IMR-90 (cell line): ENCODE measurements at regions not wholly inside any gene's neighbourhood (a gene's known extent, or its start where the extent isn't known, plus 50 kb on each side); places are given as distances from the start of the nearest gene placed in this dataset.

Experiments
- ATAC-seq: fragments of 200-7000 bp; cut with Tn5 transposase; 2 replicates; pipeline ENCODE4 v1.9.1; 2020; ENCODE audit warnings: low read depth, mild to moderate bottlenecking, moderate library complexity
- BruUV-seq: library from RNA; stranded (reverse); fragments of 400-500 nt; replicated peaks from 2 replicates; lab custom pipeline; 2021; lab: Mats Ljungman, UMichigan
- CTCF ChIA-PET: fragments of 300-600 bp; formaldehyde crosslinking; extraction: SDS; loops from one replicate; lab custom pipeline; 2021; ENCODE audit warnings: antibody characterized with exemption; lab: Yijun Ruan, JAX
- POLR2A ChIA-PET: fragments of 300-600 bp; sonication (Branson Sonifier 250); formaldehyde crosslinking; loops from one replicate; lab custom pipeline; 2022; ENCODE audit warnings: antibody characterized with exemption; ENCODE audit not compliant: unreplicated experiment; lab: Charles Lee
- DNase-seq: peaks from one replicate; pipeline ENCODE4 v3.0.0; 2013
- H2AFZ ChIP-seq: replicated peaks from 2 replicates; pipeline ENCODE3; 2013; ENCODE audit warnings: low read length, mild to moderate bottlenecking; ENCODE audit not compliant: poor library complexity
- H2AK5ac ChIP-seq: 2 replicates; pipeline ENCODE4 v1.6.1; 2013; ENCODE audit warnings: low read depth, low read length, inconsistent platforms
- H2AK9ac ChIP-seq: replicated peaks from 2 replicates; pipeline ENCODE3; 2013; ENCODE audit warnings: mild to moderate bottlenecking, low read depth, low read length, moderate library complexity; ENCODE audit not compliant: poor library complexity
- H2BK120ac ChIP-seq: 2 replicates; pipeline ENCODE4 v1.6.1; 2013; ENCODE audit warnings: low read depth, low read length, inconsistent platforms
- H2BK15ac ChIP-seq: 3 replicates; pipeline ENCODE4 v1.6.1; 2013; ENCODE audit warnings: low read depth, low read length, inconsistent platforms
- H2BK20ac ChIP-seq: 2 replicates; pipeline ENCODE4 v1.6.1; 2013; ENCODE audit warnings: low read depth, mild to moderate bottlenecking, inconsistent platforms, low read length, moderate library complexity
- H2BK5ac ChIP-seq: 2 replicates; pipeline ENCODE4 v1.6.1; 2013; ENCODE audit warnings: mild to moderate bottlenecking, low read depth, low read length, inconsistent platforms; ENCODE audit not compliant: poor library complexity, severe bottlenecking
- H3K14ac ChIP-seq: replicated peaks from 2 replicates; pipeline ENCODE4 v1.6.1; 2013; ENCODE audit warnings: low read depth, low read length, inconsistent platforms
- H3K18ac ChIP-seq: 2 replicates; pipeline ENCODE4 v1.6.1; 2013; ENCODE audit warnings: low read depth, low read length, control low read depth
- H3K23ac ChIP-seq: 2 replicates; pipeline ENCODE4 v1.6.1; 2013; ENCODE audit warnings: low read depth, low read length, inconsistent platforms
- H3K27ac ChIP-seq: 2 replicates; pipeline ENCODE4 v1.5.1; 2013; ENCODE audit warnings: mild to moderate bottlenecking, control low read depth, low read length; ENCODE audit not compliant: insufficient read depth
- H3K27me3 ChIP-seq: 2 replicates; pipeline ENCODE4 v1.6.1; 2013; ENCODE audit warnings: low read length; ENCODE audit not compliant: control insufficient read depth, insufficient read depth
- H3K36me3 ChIP-seq: 2 replicates; pipeline ENCODE4 v1.6.1; 2013; ENCODE audit warnings: low read length, mixed read lengths; ENCODE audit not compliant: control insufficient read depth, insufficient read depth
- H3K4ac ChIP-seq: 2 replicates; pipeline ENCODE4 v1.6.1; 2013; ENCODE audit warnings: low read depth, low read length, inconsistent platforms
- H3K4me1 ChIP-seq: 2 replicates; pipeline ENCODE4 v1.6.1; 2013; ENCODE audit warnings: low read length, mixed read lengths; ENCODE audit not compliant: control insufficient read depth, insufficient read depth
- H3K4me2 ChIP-seq: 2 replicates; pipeline ENCODE4 v1.6.1; 2013; ENCODE audit warnings: low read depth, mild to moderate bottlenecking, control low read depth, low read length, moderate library complexity
- H3K4me3 ChIP-seq: 2 replicates; pipeline ENCODE4 v1.5.1; 2013; ENCODE audit warnings: low read depth, mild to moderate bottlenecking, control low read depth, low read length, moderate library complexity; ENCODE audit not compliant: insufficient read depth
- H3K56ac ChIP-seq: 2 replicates; pipeline ENCODE4 v1.6.1; 2013; ENCODE audit warnings: low read length, inconsistent platforms; ENCODE audit not compliant: insufficient read depth; ENCODE audit errors: extremely low read depth
- H3K79me1 ChIP-seq, 2 experiments: 2 replicates each; pipeline ENCODE4 v1.6.1; 2013; ENCODE audit warnings: low read length in 2 of 2, inconsistent platforms in 1 of 2, low read depth in 1 of 2
- H3K9ac ChIP-seq: 2 replicates; pipeline ENCODE4 v1.6.1; 2013; ENCODE audit warnings: low read depth, low read length, control low read depth
- H3K9me1 ChIP-seq: 2 replicates; pipeline ENCODE4 v1.6.1; 2013; ENCODE audit warnings: low read length, inconsistent platforms; ENCODE audit not compliant: insufficient read depth
- H3K9me3 ChIP-seq: 2 replicates; pipeline ENCODE4 v1.6.1; 2013; ENCODE audit warnings: low read length; ENCODE audit not compliant: control insufficient read depth, insufficient read depth
- H4K20me1 ChIP-seq: 2 replicates; pipeline ENCODE4 v1.6.1; 2013; ENCODE audit warnings: low read length, inconsistent platforms; ENCODE audit not compliant: insufficient read depth
- H4K5ac ChIP-seq: 2 replicates; pipeline ENCODE4 v1.6.1; 2013; ENCODE audit warnings: mild to moderate bottlenecking, low read depth, low read length, control low read depth
- H4K8ac ChIP-seq, 2 experiments: 2 replicates each; pipeline ENCODE4 v1.6.1; 2013; ENCODE audit warnings: low read depth in 2 of 2, low read length in 2 of 2, control low read depth in 1 of 2, inconsistent platforms in 1 of 2
- H4K91ac ChIP-seq: 2 replicates; pipeline ENCODE4 v1.6.1; 2013; ENCODE audit warnings: low read depth, low read length, inconsistent platforms; ENCODE audit not compliant: insufficient read depth
- BHLHE40 ChIP-seq: fragments of 150-350 bp; IDR thresholded peaks from 2 replicates; pipeline ENCODE4 v1.6.1; 2016; ENCODE audit warnings: mild to moderate bottlenecking, low read depth, low read length
- CEBPB ChIP-seq: IDR thresholded peaks from 2 replicates; pipeline ENCODE4 v1.6.1; 2012; ENCODE audit warnings: low read depth, low read length, improper control_type of control experiment
- RCOR1 ChIP-seq: IDR thresholded peaks from 2 replicates; pipeline ENCODE4 v1.6.1; 2012; ENCODE audit warnings: mild to moderate bottlenecking, low read length, improper control_type of control experiment; ENCODE audit not compliant: insufficient replicate concordance
- WGBS, 2 experiments: methylation state at CpG; one replicate each; pipeline versions ENCODE4 v1.1.5 to v1.1.7; 2013; ENCODE audit warnings: missing lambda C conversion rate in 2 of 2; ENCODE audit not compliant: insufficient read length in 1 of 2; ENCODE audit errors: extremely low coverage in 2 of 2; 5-methylcytosine and 5-hydroxymethylcytosine counted together
- dilution Hi-C: fragments of 300-500 bp; cut with HindIII; formaldehyde crosslinking; loops from one replicate; pipeline ENCODE4 v1.14.3; 2018; ENCODE audit warnings: low sequenced_read_pairs; ENCODE audit not compliant: unreplicated experiment
- in situ Hi-C: fragments of 300-500 bp; cut with MboI; formaldehyde crosslinking; loops from 3 replicates; pipeline ENCODE4 v1.14.3; 2019; ENCODE audit warnings: low sequenced_read_pairs, inconsistent platforms, mixed read lengths
- intact Hi-C: fragments of 100-400 bp; cut with micrococcal nuclease; formaldehyde crosslinking; loops from 2 replicates; pipeline ENCODE4 v1.10.0; 2022

DNA sequence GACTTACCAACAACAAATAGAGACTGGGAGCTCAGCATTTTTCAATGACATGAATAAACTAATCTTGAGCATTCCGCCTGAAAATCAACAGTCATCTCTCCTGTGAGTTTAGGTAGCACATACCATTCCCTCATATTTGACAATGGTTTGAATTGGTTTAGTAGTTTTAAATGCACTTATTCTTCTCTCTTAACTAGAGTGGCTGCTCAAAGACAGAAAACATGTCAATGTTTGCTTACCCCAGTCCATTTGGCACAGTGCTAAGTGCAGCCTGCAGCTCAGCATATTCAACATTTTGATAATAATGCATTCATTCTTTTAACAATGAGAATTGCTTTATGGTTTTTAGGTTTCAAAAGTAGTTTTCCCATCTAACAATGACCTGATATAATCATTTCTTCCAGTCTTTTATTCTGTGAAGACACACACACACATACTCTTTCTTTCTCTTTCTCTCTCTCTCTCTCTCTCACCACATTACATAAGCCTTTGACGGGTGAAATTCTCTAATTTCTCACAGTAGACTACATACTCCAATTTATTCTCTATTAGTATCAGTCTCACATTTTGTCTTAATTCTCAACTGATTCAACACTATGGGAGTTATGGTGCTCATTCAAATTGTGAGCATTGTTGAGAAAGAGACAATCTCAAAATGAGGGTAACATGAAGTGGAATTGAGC, 432.3 kb downstream of the LRRIQ3 start:
- Histone ChIP-seq H2AFZ (no peak overlapping the region), H3K56ac (no peak overlapping the region), H3K4me1 (no peaks in the 10 kb centered on the region), H3K9ac (no peak overlapping the region), H2BK120ac (no peak overlapping the region), H3K27me3 (no peaks in the 10 kb centered on the region), H2BK20ac (no peak overlapping the region), H3K27ac (no peak overlapping the region), H3K14ac (no peak overlapping the region), H3K9me1 (no peaks in the 10 kb centered on the region), H4K20me1 (no peaks in the 10 kb centered on the region), H3K4me3 (no peak overlapping the region), H3K18ac (no peak overlapping the region), H3K23ac (no peak overlapping the region), H3K4ac (no peak overlapping the region), H4K8ac (no peak overlapping the region), H3K79me1 (no peaks in the 10 kb centered on the region), H4K91ac (no peak overlapping the region), H3K9me3 (peaks cover 12% of the 10 kb centered on the region), H2AK9ac (no peak overlapping the region), H4K5ac (no peak overlapping the region), H3K4me2 (no peak overlapping the region), H2BK5ac (no peak overlapping the region), H2AK5ac (no peak overlapping the region), H2BK15ac (no peak overlapping the region), H3K36me3 (no peaks in the 10 kb centered on the region)
- ATAC-seq (no peak), DNase-seq (no peak)
- ChIA-PET POLR2A (no interaction called here), CTCF (no interaction called here)
- no CpG with 5 or more reads among the region's 2 CpGs for WGBS, 2 experiments
- dilution Hi-C loops, result no loop called here
- intact Hi-C loops, result no loop called here
- in situ Hi-C loops, result no loop called here
- no TSS peak for BruUV-seq
- TF ChIP-seq RCOR1 (no peak), CEBPB (no peak), BHLHE40 (no peak)
